ENCODE measurements at regions not wholly inside any gene's neighbourhood (a gene's known extent, or its start where the extent isn't known, plus 50 kb on each side); places are given as distances from the start of the nearest gene placed in this dataset.

GRCh38 chr9:85212209-85212608 lies 529.5 kb downstream of the AGTPBP1 start:
- no peaks in the 10 kb centered on the region for H3K79me2 ChIP-seq (ENCODE audit: control insufficient read depth, insufficient read depth, low read length)
- no peak overlapping the region for H3K4me3 ChIP-seq
- POLR2A ChIA-PET, result interaction anchor here (0.7 kb wide), 1 partner anchor 717 kb away, joined by 3 read pairs; no protein-coding TSS in a partner anchor
- H3K27ac ChIP-seq (ENCODE audit: extremely low read depth, low read depth, low read length), result no peak overlapping the region
- DNase-seq (ENCODE audit: extremely low read depth in 1 of 4, low spot score in 3 of 4), result no peak
- H3K4me2 ChIP-seq (ENCODE audit: insufficient read depth, low read length), result no peak overlapping the region
- WGBS (ENCODE audit: insufficient coverage, low coverage, missing lambda C conversion rate), result 0% methylated on average over 4 of the region's 4 CpGs
- no peaks in the 10 kb centered on the region for H3K9me1 ChIP-seq (ENCODE audit: control insufficient read depth, insufficient read depth, low read length)
- no peak for TF ChIP-seq FOXK2 (conservative IDR thresholded peaks at IDR 0.05 in 1 of 2, IDR thresholded peaks at IDR 0.05 in 1 of 2; ENCODE audit: low read depth in 2 of 2)
- no peak for TF ChIP-seq RFX1 (IDR thresholded peaks at IDR 0.05)
- TF ChIP-seq REST (IDR thresholded peaks at IDR 0.05; ENCODE audit: borderline replicate concordance), result no peak
- no peak for TF ChIP-seq REST (CRISPR knock-in tag; IDR thresholded peaks at IDR 0.05; ENCODE audit: low read depth)
- TF ChIP-seq C11orf30 (IDR thresholded peaks at IDR 0.05; ENCODE audit: low read depth), result no peak
- TF ChIP-seq ZNF263 (CRISPR knock-in tag; IDR thresholded peaks at IDR 0.05; ENCODE audit: borderline replicate concordance), result no peak
- TF ChIP-seq LARP7 (IDR thresholded peaks at IDR 0.05), result no peak
- no peak for TF ChIP-seq SFPQ (IDR thresholded peaks at IDR 0.05; ENCODE audit: low read depth, low read length)
- TF ChIP-seq NFYB (IDR thresholded peaks at IDR 0.05; ENCODE audit: extremely low read depth, insufficient read length), result no peak
- TF ChIP-seq DLX4 (CRISPR knock-in tag; IDR thresholded peaks at IDR 0.05), result no peak
- no peak for TF ChIP-seq PRPF4 (IDR thresholded peaks at IDR 0.05; ENCODE audit: insufficient read depth, low read depth, low read length, poor library complexity, severe bottlenecking)
- ATAC-seq, result no peak
- no peaks in the 10 kb centered on the region for H3K36me3 ChIP-seq (ENCODE audit: control insufficient read depth, insufficient read depth, low read length)
- CTCF ChIA-PET (ENCODE audit: low intra/inter-chr PET ratio), result no interaction called here
- no peaks in the 10 kb centered on the region for H3K4me1 ChIP-seq (replicated peaks in 1 of 2; ENCODE audit: control insufficient read depth in 2 of 2, insufficient read depth in 2 of 2, low read length in 2 of 2)
- no TSS peak for BruUV-seq (replicated peaks)
- no peak overlapping the region for H3K9ac ChIP-seq (ENCODE audit: insufficient read depth in 1 of 2, low read depth in 2 of 2, low read length in 2 of 2)
- no peak overlapping the region for H2AFZ ChIP-seq (ENCODE audit: low read depth, low read length)
- no peaks in the 10 kb centered on the region for H4K20me1 ChIP-seq (replicated peaks; ENCODE audit: control insufficient read depth, insufficient read depth, low read length)
- in situ Hi-C loops (cut with MboI), result no loop called here
- intact Hi-C loops (cut with micrococcal nuclease), result no loop called here
- H3K9me3 ChIP-seq (replicated peaks; ENCODE audit: control insufficient read depth, insufficient read depth, low read depth, low read length), result no peaks in the 10 kb centered on the region
- no peaks in the 10 kb centered on the region for H3K27me3 ChIP-seq (ENCODE audit: control insufficient read depth in 2 of 2, insufficient read depth in 2 of 2, low read length in 2 of 2)
- no peak for FAIRE-seq
